ENCODE measurements at regions not wholly inside any gene's neighbourhood (a gene's known extent, or its start where the extent isn't known, plus 50 kb on each side); places are given as distances from the start of the nearest gene placed in this dataset.
A peak's percentile ranks its signal among the peaks of the same experiment; 100 is the strongest.

GRCh38 chr2:182619276-182619675 is 96.8 kb upstream of the DNAJC10 start:
- Histone ChIP-seq H3K9me3 (ENCODE audit: control insufficient read depth, insufficient read depth, low read length) (no peaks in the 10 kb centered on the region), H3K4me3 (ENCODE audit: low read depth, low read length) (no peak overlapping the region), H3K27me3 (ENCODE audit: control insufficient read depth, insufficient read depth, low read length) (no peaks in the 10 kb centered on the region), H3K36me3 (ENCODE audit: control insufficient read depth, insufficient read depth, low read length) (no peaks in the 10 kb centered on the region), H3K27ac (ENCODE audit: low read depth, low read length) (no peak overlapping the region), H3K4me1 (ENCODE audit: control insufficient read depth, insufficient read depth, low read length) (peaks cover 29% of the 10 kb centered on the region), H3K9ac (ENCODE audit: low read depth, low read length) (no peak overlapping the region)

- Histone ChIP-seq H3K36me3 (ENCODE audit: control insufficient read depth, insufficient read depth, low read length) (no peaks in the 10 kb centered on the region), H3K9ac (ENCODE audit: low read depth, low read length) (no peak overlapping the region), H3K9me3 (ENCODE audit: control insufficient read depth, insufficient read depth, low read length) (no peaks in the 10 kb centered on the region), H3K27me3 (ENCODE audit: control insufficient read depth, insufficient read depth, low read length) (no peaks in the 10 kb centered on the region), H3K4me1 (ENCODE audit: control insufficient read depth, insufficient read depth, low read length) (peaks cover 40% of the 10 kb centered on the region), H3K27ac (ENCODE audit: low read depth, low read length) (no peak overlapping the region), H3K4me3 (ENCODE audit: low read depth, low read length) (no peak overlapping the region; the same call in 1 of the 2 replicates)
These were observed 94.9 kb upstream of the DNAJC10 start for GRCh38 chr2:182621191-182621590.

GRCh38 chr2:182621810-182622209 is 94.2 kb upstream of the DNAJC10 start:
- Histone ChIP-seq H3K27ac (ENCODE audit: low read depth, low read length) (no peak overlapping the region), H3K36me3 (ENCODE audit: control insufficient read depth, insufficient read depth, low read length) (no peaks in the 10 kb centered on the region), H3K4me1 (ENCODE audit: control insufficient read depth, insufficient read depth, low read length) (peaks cover 43% of the 10 kb centered on the region), H3K9ac (ENCODE audit: low read depth, low read length) (no peak overlapping the region), H3K27me3 (ENCODE audit: control insufficient read depth, insufficient read depth, low read length) (no peaks in the 10 kb centered on the region), H3K4me3 (ENCODE audit: low read depth, low read length) (no peak overlapping the region; the same call in 1 of the 2 replicates), H3K9me3 (ENCODE audit: control insufficient read depth, insufficient read depth, low read length) (no peaks in the 10 kb centered on the region)

- H3K9me3 ChIP-seq (ENCODE audit: control insufficient read depth, insufficient read depth, low read length): no peaks in the 10 kb centered on the region
- peaks cover 43% of the 10 kb centered on the region for H3K4me1 ChIP-seq (ENCODE audit: control insufficient read depth, insufficient read depth, low read length)
- H3K4me3 ChIP-seq (ENCODE audit: low read depth, low read length): no peak overlapping the region
- H3K9ac ChIP-seq (ENCODE audit: low read depth, low read length): no peak overlapping the region
- no peaks in the 10 kb centered on the region for H3K27me3 ChIP-seq (ENCODE audit: control insufficient read depth, insufficient read depth, low read length)
- no peak overlapping the region for H3K27ac ChIP-seq (ENCODE audit: low read depth, low read length)
- H3K36me3 ChIP-seq (ENCODE audit: control insufficient read depth, insufficient read depth, low read length): no peaks in the 10 kb centered on the region
These were observed 93.8 kb upstream of the DNAJC10 start for GRCh38 chr2:182622231-182622630.

- H3K4me3 ChIP-seq (ENCODE audit: low read depth, low read length): no peak overlapping the region
- peak overlapping the region; percentile 52 for H3K27ac ChIP-seq (ENCODE audit: low read depth, low read length)
- no peaks in the 10 kb centered on the region for H3K36me3 ChIP-seq (ENCODE audit: control insufficient read depth, insufficient read depth, low read length)
- H3K27me3 ChIP-seq (ENCODE audit: control insufficient read depth, insufficient read depth, low read length): no peaks in the 10 kb centered on the region
- no peaks in the 10 kb centered on the region for H3K9me3 ChIP-seq (ENCODE audit: control insufficient read depth, insufficient read depth, low read length)
- no peak overlapping the region for H3K9ac ChIP-seq (ENCODE audit: low read depth, low read length)
- H3K4me1 ChIP-seq (ENCODE audit: control insufficient read depth, insufficient read depth, low read length): peaks cover 45% of the 10 kb centered on the region
These were observed 90.2 kb upstream of the DNAJC10 start for GRCh38 chr2:182625814-182626213.

GRCh38 chr2:182628916-182629315 is 87.1 kb upstream of the DNAJC10 start:
- Histone ChIP-seq H3K9ac (ENCODE audit: low read depth, low read length) (no peak overlapping the region), H3K36me3 (ENCODE audit: control insufficient read depth, insufficient read depth, low read length) (no peaks in the 10 kb centered on the region), H3K9me3 (ENCODE audit: control insufficient read depth, insufficient read depth, low read length) (no peaks in the 10 kb centered on the region), H3K27ac (ENCODE audit: low read depth, low read length) (no peak overlapping the region), H3K4me1 (ENCODE audit: control insufficient read depth, insufficient read depth, low read length) (peaks cover 47% of the 10 kb centered on the region), H3K4me3 (ENCODE audit: low read depth, low read length) (no peak overlapping the region), H3K27me3 (ENCODE audit: control insufficient read depth, insufficient read depth, low read length) (no peaks in the 10 kb centered on the region)

- H3K4me3 ChIP-seq (ENCODE audit: low read depth, low read length): no peak overlapping the region
- peaks cover 56% of the 10 kb centered on the region for H3K4me1 ChIP-seq (ENCODE audit: control insufficient read depth, insufficient read depth, low read length)
- no peak overlapping the region for H3K9ac ChIP-seq (ENCODE audit: low read depth, low read length)
- H3K36me3 ChIP-seq (ENCODE audit: control insufficient read depth, insufficient read depth, low read length): no peaks in the 10 kb centered on the region
- no peak overlapping the region for H3K27ac ChIP-seq (ENCODE audit: low read depth, low read length)
- H3K9me3 ChIP-seq (ENCODE audit: control insufficient read depth, insufficient read depth, low read length): no peaks in the 10 kb centered on the region
- H3K27me3 ChIP-seq (ENCODE audit: control insufficient read depth, insufficient read depth, low read length): no peaks in the 10 kb centered on the region
These were observed 85.8 kb upstream of the DNAJC10 start for GRCh38 chr2:182630207-182630606.

- Histone ChIP-seq H3K27me3 (ENCODE audit: control insufficient read depth, insufficient read depth, low read length) (no peaks in the 10 kb centered on the region), H3K4me3 (ENCODE audit: low read depth, low read length) (no peak overlapping the region), H3K36me3 (ENCODE audit: control insufficient read depth, insufficient read depth, low read length) (no peaks in the 10 kb centered on the region), H3K4me1 (ENCODE audit: control insufficient read depth, insufficient read depth, low read length) (peaks cover 46% of the 10 kb centered on the region), H3K9ac (ENCODE audit: low read depth, low read length) (no peak overlapping the region), H3K27ac (ENCODE audit: low read depth, low read length) (no peak overlapping the region), H3K9me3 (ENCODE audit: control insufficient read depth, insufficient read depth, low read length) (no peaks in the 10 kb centered on the region)
These were observed 84.8 kb upstream of the DNAJC10 start for GRCh38 chr2:182631299-182631698.

- no peak overlapping the region for H3K9ac ChIP-seq (ENCODE audit: low read depth, low read length)
- H3K4me3 ChIP-seq (ENCODE audit: low read depth, low read length): no peak overlapping the region
- H3K9me3 ChIP-seq (ENCODE audit: control insufficient read depth, insufficient read depth, low read length): no peaks in the 10 kb centered on the region
- no peak overlapping the region for H3K27ac ChIP-seq (ENCODE audit: low read depth, low read length)
- H3K36me3 ChIP-seq (ENCODE audit: control insufficient read depth, insufficient read depth, low read length): no peaks in the 10 kb centered on the region
- no peaks in the 10 kb centered on the region for H3K27me3 ChIP-seq (ENCODE audit: control insufficient read depth, insufficient read depth, low read length)
- peaks cover 44% of the 10 kb centered on the region for H3K4me1 ChIP-seq (ENCODE audit: control insufficient read depth, insufficient read depth, low read length)
These were observed 81.7 kb upstream of the DNAJC10 start for GRCh38 chr2:182634386-182634785.

GRCh38 chr2:182636699-182637098 is 79.4 kb upstream of the DNAJC10 start:
- Histone ChIP-seq H3K4me1 (ENCODE audit: control insufficient read depth, insufficient read depth, low read length) (peaks cover 33% of the 10 kb centered on the region), H3K9ac (ENCODE audit: low read depth, low read length) (no peak overlapping the region), H3K27me3 (ENCODE audit: control insufficient read depth, insufficient read depth, low read length) (no peaks in the 10 kb centered on the region), H3K9me3 (ENCODE audit: control insufficient read depth, insufficient read depth, low read length) (no peaks in the 10 kb centered on the region), H3K27ac (ENCODE audit: low read depth, low read length) (no peak overlapping the region), H3K4me3 (ENCODE audit: low read depth, low read length) (no peak overlapping the region), H3K36me3 (ENCODE audit: control insufficient read depth, insufficient read depth, low read length) (no peaks in the 10 kb centered on the region)

- Histone ChIP-seq H3K4me3 (ENCODE audit: low read depth, low read length) (no peak overlapping the region), H3K27me3 (ENCODE audit: control insufficient read depth, insufficient read depth, low read length) (no peaks in the 10 kb centered on the region), H3K9me3 (ENCODE audit: control insufficient read depth, insufficient read depth, low read length) (no peaks in the 10 kb centered on the region), H3K27ac (ENCODE audit: low read depth, low read length) (no peak overlapping the region), H3K9ac (ENCODE audit: low read depth, low read length) (no peak overlapping the region), H3K4me1 (ENCODE audit: control insufficient read depth, insufficient read depth, low read length) (peaks cover 20% of the 10 kb centered on the region), H3K36me3 (ENCODE audit: control insufficient read depth, insufficient read depth, low read length) (no peaks in the 10 kb centered on the region)
These were observed 77.4 kb upstream of the DNAJC10 start for GRCh38 chr2:182638667-182639066.

- Histone ChIP-seq H3K27me3 (ENCODE audit: control insufficient read depth, insufficient read depth, low read length) (no peaks in the 10 kb centered on the region), H3K36me3 (ENCODE audit: control insufficient read depth, insufficient read depth, low read length) (no peaks in the 10 kb centered on the region), H3K27ac (ENCODE audit: low read depth, low read length) (no peak overlapping the region), H3K9ac (ENCODE audit: low read depth, low read length) (no peak overlapping the region), H3K4me1 (ENCODE audit: control insufficient read depth, insufficient read depth, low read length) (peaks cover 8% of the 10 kb centered on the region; the same call in 1 of the 2 replicates), H3K4me3 (ENCODE audit: low read depth, low read length) (no peak overlapping the region), H3K9me3 (ENCODE audit: control insufficient read depth, insufficient read depth, low read length) (no peaks in the 10 kb centered on the region)
These were observed 76.1 kb upstream of the DNAJC10 start for GRCh38 chr2:182639971-182640370.

All from HUES48 (cell line).